ENCODE measurements at regions not wholly inside any gene's neighbourhood (a gene's known extent, or its start where the extent isn't known, plus 50 kb on each side); places are given as distances from the start of the nearest gene placed in this dataset.

- no peak overlapping the region for H3K4me3 ChIP-seq (replicated peaks; ENCODE audit: insufficient read depth, low read length)
- TF ChIP-seq SPI1 (IDR thresholded peaks at IDR 0.05; ENCODE audit: borderline replicate concordance, low read depth) (no peak), REST (IDR thresholded peaks at IDR 0.05; ENCODE audit: insufficient replicate concordance, low read depth) (no peak), CTCF (IDR thresholded peaks at IDR 0.05; ENCODE audit: insufficient read depth, low read length) (no peak), POLR2AphosphoS5 (IDR thresholded peaks at IDR 0.05; ENCODE audit: low read depth) (no peak), GABPA (IDR thresholded peaks at IDR 0.05; ENCODE audit: low read depth) (no peak)
- no peak overlapping the region for H3K27ac ChIP-seq (replicated peaks)
- DNase-seq (ENCODE audit: low read depth in 1 of 2, low spot score in 1 of 2) = no peak
- H3K27me3 ChIP-seq (ENCODE audit: insufficient read depth, poor library complexity, severe bottlenecking) = no peaks in the 10 kb centered on the region
These were observed 113.6 kb upstream of the TIAM1 start for GRCh38 chr21:31457675-31458074.

- Histone ChIP-seq H3K4me3 (replicated peaks; ENCODE audit: insufficient read depth, low read length) (no peak overlapping the region), H3K27ac (replicated peaks) (no peak overlapping the region), H3K27me3 (ENCODE audit: insufficient read depth, poor library complexity, severe bottlenecking) (no peaks in the 10 kb centered on the region)
- DNase-seq (ENCODE audit: low read depth in 1 of 2, low spot score in 1 of 2) = no peak
- TF ChIP-seq POLR2AphosphoS5 (IDR thresholded peaks at IDR 0.05; ENCODE audit: low read depth) = no peak
- TF ChIP-seq REST (IDR thresholded peaks at IDR 0.05; ENCODE audit: insufficient replicate concordance, low read depth) = no peak
- TF ChIP-seq GABPA (IDR thresholded peaks at IDR 0.05; ENCODE audit: low read depth) = no peak
- TF ChIP-seq SPI1 (IDR thresholded peaks at IDR 0.05; ENCODE audit: borderline replicate concordance, low read depth) = no peak
- no peak for TF ChIP-seq CTCF (IDR thresholded peaks at IDR 0.05; ENCODE audit: insufficient read depth, low read length)
These were observed 112.1 kb upstream of the TIAM1 start for GRCh38 chr21:31456201-31456600.

GRCh38 chr21:31455506-31455905, 111.4 kb upstream of the TIAM1 start:
- Histone ChIP-seq H3K27ac (replicated peaks) (no peak overlapping the region), H3K4me3 (replicated peaks; ENCODE audit: insufficient read depth, low read length) (no peak overlapping the region), H3K27me3 (ENCODE audit: insufficient read depth, poor library complexity, severe bottlenecking) (no peaks in the 10 kb centered on the region)
- TF ChIP-seq SPI1 (IDR thresholded peaks at IDR 0.05; ENCODE audit: borderline replicate concordance, low read depth) (no peak), GABPA (IDR thresholded peaks at IDR 0.05; ENCODE audit: low read depth) (no peak), REST (IDR thresholded peaks at IDR 0.05; ENCODE audit: insufficient replicate concordance, low read depth) (no peak), CTCF (IDR thresholded peaks at IDR 0.05; ENCODE audit: insufficient read depth, low read length) (no peak), POLR2AphosphoS5 (IDR thresholded peaks at IDR 0.05; ENCODE audit: low read depth) (no peak)
- no peak for DNase-seq (ENCODE audit: low read depth in 1 of 2, low spot score in 1 of 2)

Measured in HL-60 (cell line).